GM12892 (cell line): ENCODE measurements at regions not wholly inside any gene's neighbourhood (a gene's known extent, or its start where the extent isn't known, plus 50 kb on each side); places are given as distances from the start of the nearest gene placed in this dataset.

Experiments used
- POLR2A ChIP-seq: IDR thresholded peaks from 2 replicates; pipeline ENCODE4 v1.6.1; 2011; ENCODE audit warnings: low read depth, low read length, control low read depth
- POLR2AphosphoS5 ChIP-seq: IDR thresholded peaks from 2 replicates; pipeline ENCODE4 v1.6.1; 2011; ENCODE audit warnings: low read depth, low read length, control low read depth
- TAF1 ChIP-seq: IDR thresholded peaks from 2 replicates; pipeline ENCODE4 v1.6.1; 2011; ENCODE audit warnings: low read depth, mild to moderate bottlenecking, control low read depth, low read length, borderline replicate concordance

- TF ChIP-seq TAF1 (no peak), POLR2A (no peak), POLR2AphosphoS5 (no peak)
These were observed 86.6 kb upstream of the KCTD7 start for GRCh38 chr7:66542049-66542448.
